HG03565 (cell line): ENCODE measurements at regions not wholly inside any gene's neighbourhood (a gene's known extent, or its start where the extent isn't known, plus 50 kb on each side); places are given as distances from the start of the nearest gene placed in this dataset.

ENCODE experiments used
- ATAC-seq: cut with Tn5 transposase; IDR thresholded peaks from one replicate; pipeline ENCODE4 v1.9.1; 2021; ENCODE audit warnings: mild to moderate bottlenecking, moderate library complexity; ENCODE audit not compliant: unreplicated experiment

DNA sequence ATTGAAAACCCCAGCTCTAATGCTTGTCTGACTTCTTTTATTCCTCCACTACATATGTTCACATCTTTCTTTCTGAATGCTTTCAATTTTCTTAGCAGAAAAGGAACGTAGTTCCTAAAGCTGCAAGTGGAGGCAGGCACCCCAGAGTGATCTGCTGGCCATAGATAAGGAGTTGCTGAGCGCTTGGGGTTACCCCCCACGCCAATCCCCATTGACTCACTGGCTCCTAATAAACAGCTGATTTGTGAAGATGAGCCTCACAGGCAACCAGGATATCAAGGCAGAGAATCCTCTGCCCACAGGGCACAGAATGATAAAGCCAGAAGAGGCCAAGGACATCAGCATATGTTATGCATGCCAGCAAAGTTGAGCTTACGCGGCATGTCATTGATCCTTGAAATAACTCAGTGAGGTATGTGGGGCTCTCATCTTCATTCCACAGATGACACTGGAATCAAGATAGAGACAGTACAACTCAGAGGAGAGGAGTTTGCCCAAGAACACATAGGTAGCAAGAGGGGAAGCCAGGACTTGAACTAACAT is 129.1 kb upstream of the PTPRT start:
- no peak for ATAC-seq

DNA sequence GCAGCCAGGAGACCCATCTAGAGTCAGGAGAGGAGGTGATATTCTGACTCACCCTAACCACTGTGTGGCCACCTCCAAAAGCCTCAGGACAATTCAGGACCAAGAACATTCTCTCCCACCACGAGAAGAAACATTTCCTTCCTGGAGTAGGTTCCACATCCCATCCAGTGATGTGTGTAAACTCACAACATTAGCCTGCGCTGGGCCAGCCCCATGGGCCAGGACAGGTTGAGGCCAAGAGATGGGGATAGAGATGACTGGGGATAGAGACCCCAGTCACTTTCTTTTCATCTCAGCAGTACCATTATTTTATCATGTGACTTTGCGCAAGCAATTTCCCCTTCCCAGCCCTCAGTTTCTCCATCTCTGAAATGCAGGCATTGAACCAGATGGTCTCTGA is 126.6 kb upstream of the PTPRT start:
- ATAC-seq = no peak

DNA sequence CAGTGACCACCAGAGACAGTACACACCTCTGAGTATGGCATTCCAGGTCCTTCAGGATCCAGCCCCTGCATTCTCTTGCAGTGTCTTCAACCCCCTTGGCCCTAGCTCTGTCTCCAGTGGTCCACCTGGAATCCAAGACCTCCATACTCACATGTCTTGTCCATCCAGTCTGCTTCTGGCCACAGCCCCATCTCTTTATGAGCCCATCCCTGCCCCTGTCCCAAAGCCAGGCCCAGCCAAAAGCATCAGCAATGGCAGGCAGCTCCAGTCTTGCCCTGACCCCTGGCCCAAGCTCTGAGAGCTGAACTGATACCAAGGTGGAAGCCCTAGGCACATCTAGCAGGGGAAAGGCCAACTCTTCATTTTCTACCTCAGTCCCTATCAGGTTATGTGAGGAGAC is 119.6 kb upstream of the PTPRT start:
- no peak for ATAC-seq

GRCh38 chr20:43306837-43307236 is 117.1 kb upstream of the PTPRT start:
- no peak for ATAC-seq

- no peak for ATAC-seq
These were observed 116.0 kb upstream of the PTPRT start for GRCh38 chr20:43305749-43306148.

DNA sequence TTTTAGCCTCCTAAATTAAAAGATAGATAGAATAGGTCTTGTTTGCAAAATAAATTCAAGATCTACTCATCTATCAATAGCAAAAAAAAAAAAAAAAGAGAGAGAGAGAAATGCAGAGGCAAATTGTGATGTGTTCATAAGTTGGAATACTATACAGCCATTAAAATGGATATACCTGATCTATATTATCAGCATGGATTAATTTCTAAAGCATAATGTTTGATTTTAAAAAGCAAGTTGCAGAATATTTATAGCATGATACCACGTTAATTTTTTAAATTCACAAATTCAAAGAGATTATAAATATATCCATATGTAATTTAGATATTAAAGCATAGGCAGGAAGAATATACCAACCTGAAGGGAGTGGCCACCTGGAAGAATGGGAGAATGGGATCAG is 114.9 kb upstream of the PTPRT start:
- no peak for ATAC-seq

- no peak for ATAC-seq
These were observed 113.2 kb upstream of the PTPRT start for GRCh38 chr20:43302936-43303335.

DNA sequence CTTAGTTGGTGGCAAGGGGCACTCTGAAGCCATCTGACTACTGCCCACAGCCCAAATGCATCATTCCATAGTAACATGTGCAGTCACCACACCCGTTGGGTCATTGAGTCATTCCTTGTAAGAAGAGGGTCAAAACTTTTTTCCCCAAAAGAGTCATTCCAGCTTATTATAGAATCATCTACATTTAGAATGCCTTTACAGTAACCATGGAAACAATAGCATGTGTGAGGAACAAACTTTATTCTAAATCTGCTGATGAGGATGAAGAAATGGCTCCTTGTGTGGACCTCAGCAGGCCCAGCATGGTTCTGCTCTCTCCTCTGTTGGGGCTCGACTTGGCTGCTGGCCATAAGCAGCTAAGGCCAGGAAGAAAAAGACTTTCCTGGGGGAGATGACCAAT is 111.2 kb upstream of the PTPRT start:
- no peak for ATAC-seq

- no peak for ATAC-seq
These were observed 106.1 kb upstream of the PTPRT start for GRCh38 chr20:43295781-43296180.

DNA sequence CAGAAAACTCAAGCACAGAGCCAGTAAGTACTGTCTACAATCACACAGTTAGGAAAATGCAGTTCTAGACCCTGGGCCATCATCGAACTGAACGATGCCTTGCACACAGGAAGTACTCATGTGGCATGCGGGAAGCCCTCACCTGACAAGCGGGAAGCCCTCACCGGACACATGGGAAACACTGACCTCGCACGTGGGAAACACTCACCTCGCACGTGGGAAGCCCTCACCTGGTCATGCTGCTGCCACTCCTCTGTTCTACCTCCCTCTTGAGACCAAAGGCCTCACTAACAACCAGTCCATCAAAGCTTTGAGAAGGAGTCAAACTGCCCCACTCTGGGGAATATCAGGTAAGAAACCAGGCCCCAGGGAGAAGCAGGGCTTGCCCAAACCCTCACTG is 105.6 kb upstream of the PTPRT start:
- no peak for ATAC-seq

- no peak for ATAC-seq
These were observed 104.3 kb upstream of the PTPRT start for GRCh38 chr20:43294031-43294430.

- no peak for ATAC-seq
These were observed 103.5 kb upstream of the PTPRT start for GRCh38 chr20:43293068-43293786.

DNA sequence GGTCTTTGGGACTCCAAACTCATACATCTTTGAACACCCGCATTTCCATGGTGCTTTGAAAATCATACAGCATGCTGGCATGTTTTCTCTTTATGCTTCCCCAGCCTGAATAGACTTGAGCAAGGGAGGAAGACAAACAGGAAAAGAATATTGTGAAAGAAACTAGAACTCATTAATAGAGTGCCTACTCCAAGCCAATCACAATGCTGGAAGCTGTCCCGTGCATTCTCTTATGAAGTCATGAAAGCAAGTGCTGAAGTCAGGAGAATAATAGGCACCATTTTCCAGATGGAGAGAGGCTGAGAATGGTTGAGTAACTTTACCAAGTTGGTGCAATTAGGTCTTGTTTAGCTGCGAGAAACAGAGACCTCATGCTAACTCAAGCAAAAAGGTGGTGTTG is 102.5 kb upstream of the PTPRT start:
- ATAC-seq = no peak

GRCh38 chr20:43287637-43288036 is 97.9 kb upstream of the PTPRT start:
- no peak for ATAC-seq

GRCh38 chr20:43285170-43285569 is 95.5 kb upstream of the PTPRT start:
- ATAC-seq = no peak

DNA sequence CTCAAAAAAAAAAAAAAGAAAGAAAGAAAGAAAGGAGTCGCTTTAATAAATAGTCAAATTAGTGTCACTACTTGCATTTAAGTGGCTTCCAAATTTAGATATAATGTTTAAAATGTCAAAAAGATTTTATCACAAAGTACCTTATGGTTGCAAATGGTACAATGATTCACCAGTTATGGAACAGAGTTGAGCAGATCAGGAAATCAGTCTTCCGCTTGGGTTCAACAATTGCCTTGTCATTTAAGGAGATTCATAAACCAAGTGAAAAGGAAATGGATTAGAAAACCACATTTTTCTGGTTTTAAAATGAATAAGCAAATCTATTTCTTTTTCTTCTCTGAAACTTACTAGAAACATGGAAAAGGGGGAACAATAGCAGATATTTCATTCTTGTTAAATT is 94.8 kb upstream of the PTPRT start:
- ATAC-seq = no peak

DNA sequence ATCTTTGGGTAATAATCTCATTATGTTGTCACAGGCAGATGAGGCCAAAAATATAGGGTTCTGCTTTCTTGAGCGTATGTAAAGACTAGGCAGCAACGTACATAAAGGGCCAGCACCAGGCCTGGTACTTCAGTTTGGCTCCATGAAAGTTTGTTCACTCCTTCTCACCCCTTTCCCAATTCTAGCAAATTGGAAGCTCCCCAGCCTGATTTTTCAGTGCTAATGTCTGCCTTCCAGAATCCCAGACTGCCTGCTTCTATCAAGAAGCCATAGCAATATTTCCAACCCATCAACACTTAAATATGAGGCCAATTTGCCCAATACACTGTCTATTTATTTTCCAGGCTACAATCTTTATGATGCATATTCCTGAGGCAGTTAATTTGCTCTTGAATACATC is 93.4 kb upstream of the PTPRT start:
- ATAC-seq = no peak

DNA sequence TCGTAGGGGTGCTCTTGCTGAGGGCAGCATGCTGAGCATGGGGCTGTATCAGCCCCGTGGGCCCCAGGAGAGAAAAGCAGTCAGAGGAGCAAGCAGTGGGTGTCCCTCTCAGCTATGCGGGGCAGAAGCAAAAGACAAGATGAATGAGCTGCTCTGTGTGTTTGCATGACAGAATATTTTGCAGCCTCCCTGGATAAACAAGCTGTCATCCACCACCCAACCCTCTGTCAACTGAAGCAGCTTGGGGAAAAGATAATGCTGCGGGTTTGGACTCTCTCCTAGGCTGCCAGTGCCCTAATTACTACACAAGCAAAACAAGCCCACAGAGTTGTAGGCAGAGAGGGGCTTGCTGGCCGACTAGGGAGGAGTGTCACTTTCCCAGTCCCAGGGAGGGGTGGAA is 82.3 kb upstream of the PTPRT start:
- no peak for ATAC-seq

- ATAC-seq = no peak
These were observed 75.7 kb upstream of the PTPRT start for GRCh38 chr20:43265449-43265848.

GRCh38 chr20:43263226-43263625 is 73.5 kb upstream of the PTPRT start:
- no peak for ATAC-seq

- no peak for ATAC-seq
These were observed 72.6 kb upstream of the PTPRT start for GRCh38 chr20:43262341-43262740.

GRCh38 chr20:43255877-43256276 is 66.2 kb upstream of the PTPRT start:
- no peak for ATAC-seq

- no peak for ATAC-seq
These were observed 63.1 kb upstream of the PTPRT start for GRCh38 chr20:43252761-43253160.
